HEK293T (cell line): ENCODE measurements at regions not wholly inside any gene's neighbourhood (a gene's known extent, or its start where the extent isn't known, plus 50 kb on each side); places are given as distances from the start of the nearest gene placed in this dataset.

ENCODE experiments used
- ARNT ChIP-seq: fragments of 450-650 bp; IDR thresholded peaks from 2 replicates; pipeline ENCODE4 v1.6.1; 2017; ENCODE audit warnings: mild to moderate bottlenecking
- BHLHE40 ChIP-seq: fragments of 450-650 bp; IDR thresholded peaks from 2 replicates; pipeline ENCODE4 v1.6.1; 2016; ENCODE audit warnings: mild to moderate bottlenecking, moderate library complexity, borderline replicate concordance
- ELF4 ChIP-seq: fragments of 450-650 bp; IDR thresholded peaks from 2 replicates; pipeline ENCODE4 v1.6.1; 2017; ENCODE audit warnings: antibody characterized with exemption
- FOXA1 ChIP-seq: fragments of 450-650 bp; IDR thresholded peaks from 2 replicates; pipeline ENCODE4 v1.6.1; 2016; ENCODE audit warnings: mild to moderate bottlenecking
- FOXK2 ChIP-seq: fragments of 450-650 bp; IDR thresholded peaks from 2 replicates; pipeline ENCODE4 v1.6.1; 2016; ENCODE audit warnings: mild to moderate bottlenecking
- FOXM1 ChIP-seq: fragments of 450-650 bp; IDR thresholded peaks from 2 replicates; pipeline ENCODE4 v1.6.1; 2017; ENCODE audit warnings: mild to moderate bottlenecking, borderline replicate concordance
- HDGF ChIP-seq: fragments of 450-650 bp; IDR thresholded peaks from 2 replicates; pipeline ENCODE4 v1.6.1; 2017; ENCODE audit warnings: antibody characterized with exemption, borderline replicate concordance
- LEF1 ChIP-seq: fragments of 450-650 bp; IDR thresholded peaks from 2 replicates; pipeline ENCODE4 v1.6.1; 2017; ENCODE audit warnings: mild to moderate bottlenecking, borderline replicate concordance
- PKNOX1 ChIP-seq: fragments of 450-650 bp; IDR thresholded peaks from 2 replicates; pipeline ENCODE4 v1.6.1; 2016
- SP1 ChIP-seq: fragments of 450-650 bp; IDR thresholded peaks from 2 replicates; pipeline ENCODE4 v1.6.1; 2017
- SUZ12 ChIP-seq: fragments of 450-650 bp; IDR thresholded peaks from 2 replicates; pipeline ENCODE4 v1.6.1; 2016; ENCODE audit warnings: mild to moderate bottlenecking
- TARDBP ChIP-seq: fragments of 450-650 bp; IDR thresholded peaks from 2 replicates; pipeline ENCODE4 v1.6.1; 2016

- TF ChIP-seq SUZ12 (no peak), BHLHE40 (no peak), SP1 (no peak), ARNT (no peak), TARDBP (no peak), ELF4 (no peak), FOXM1 (no peak), FOXA1 (no peak), FOXK2 (no peak), LEF1 (no peak), PKNOX1 (no peak), HDGF (no peak)
These were observed 52.1 kb upstream of the LYRM9 start for GRCh38 chr17:27945333-27945616.
